HepG2 (cell line): ENCODE measurements at regions not wholly inside any gene's neighbourhood (a gene's known extent, or its start where the extent isn't known, plus 50 kb on each side); places are given as distances from the start of the nearest gene placed in this dataset.

Source experiments
- ATF1 ChIP-seq: IDR thresholded peaks from 2 replicates; pipeline ENCODE4 v1.6.1; 2016; ENCODE audit warnings: mild to moderate bottlenecking, control low read depth
- DR1 ChIP-seq: sonication (generic); formaldehyde crosslinking; IDR thresholded peaks from 2 replicates; pipeline ENCODE4 v1.8.0; 2021; ENCODE audit warnings: mild to moderate bottlenecking, missing genetic modification reagents, inconsistent platforms
- EHMT2 ChIP-seq: fragments of 200-600 bp; sonication (generic); IDR thresholded peaks from 2 replicates; pipeline ENCODE4 v1.7.0; 2017; ENCODE audit warnings: antibody characterized with exemption, low read depth, low read length, borderline replicate concordance
- ESRRA ChIP-seq: sonication (generic); formaldehyde crosslinking; IDR thresholded peaks from 2 replicates; pipeline ENCODE4 v1.5.1; 2020; ENCODE audit warnings: mild to moderate bottlenecking, low read depth, missing genetic modification reagents
- FOXM1 ChIP-seq: sonication (generic); formaldehyde crosslinking; IDR thresholded peaks from 2 replicates; pipeline ENCODE4 v1.5.0; 2020; ENCODE audit warnings: missing genetic modification reagents
- MAZ ChIP-seq, 2 experiments: sonication (generic) in 1 of 2; formaldehyde crosslinking in 1 of 2; IDR thresholded peaks; 2 replicates each; pipeline versions ENCODE4 v1.5.0 to v1.6.1; 2012 to 2020; ENCODE audit warnings: low read depth in 2 of 2, mild to moderate bottlenecking in 2 of 2, borderline replicate concordance in 1 of 2, improper control_type of control experiment in 1 of 2, low read length in 1 of 2, missing genetic modification reagents in 1 of 2, moderate library complexity in 1 of 2
- RFX1 ChIP-seq: fragments of 450-650 bp; IDR thresholded peaks from 2 replicates; pipeline ENCODE4 v1.6.1; 2017
- SETDB1 ChIP-seq: sonication (generic); formaldehyde crosslinking; IDR thresholded peaks from 2 replicates; pipeline ENCODE4 v1.5.1; 2020; ENCODE audit warnings: missing genetic modification reagents, mild to moderate bottlenecking, borderline replicate concordance
- TARDBP ChIP-seq: sonication (generic); formaldehyde crosslinking; IDR thresholded peaks from 2 replicates; pipeline ENCODE4 v1.8.0; 2022; ENCODE audit warnings: mild to moderate bottlenecking, missing genetic modification reagents
- ZBTB1 ChIP-seq: sonication (generic); formaldehyde crosslinking; IDR thresholded peaks from 2 replicates; pipeline ENCODE4 v1.4.0; 2020; ENCODE audit warnings: missing genetic modification reagents, borderline replicate concordance
- TF ChIP-seq, protein P1 (sequence below): sonication (generic); formaldehyde crosslinking; IDR thresholded peaks from 2 replicates; pipeline ENCODE4 v1.4.0; 2020; ENCODE audit warnings: mild to moderate bottlenecking, low read depth, missing genetic modification reagents
- TF ChIP-seq, protein P2 (sequence below), 2 experiments: sonication (generic) in 1 of 2; formaldehyde crosslinking in 1 of 2; IDR thresholded peaks; 2 replicates each; pipeline versions ENCODE4 v1.5.1 to v1.6.1; 2011 to 2020; ENCODE audit warnings: borderline replicate concordance in 1 of 2, low read depth in 1 of 2, low read length in 1 of 2, mild to moderate bottlenecking in 1 of 2, missing genetic modification reagents in 1 of 2, moderate library complexity in 1 of 2
- TF ChIP-seq, protein P3 (sequence below): sonication (generic); formaldehyde crosslinking; IDR thresholded peaks from 2 replicates; pipeline ENCODE4 v1.4.0; 2020; ENCODE audit warnings: missing genetic modification reagents

- TF ChIP-seq, protein P1, sequence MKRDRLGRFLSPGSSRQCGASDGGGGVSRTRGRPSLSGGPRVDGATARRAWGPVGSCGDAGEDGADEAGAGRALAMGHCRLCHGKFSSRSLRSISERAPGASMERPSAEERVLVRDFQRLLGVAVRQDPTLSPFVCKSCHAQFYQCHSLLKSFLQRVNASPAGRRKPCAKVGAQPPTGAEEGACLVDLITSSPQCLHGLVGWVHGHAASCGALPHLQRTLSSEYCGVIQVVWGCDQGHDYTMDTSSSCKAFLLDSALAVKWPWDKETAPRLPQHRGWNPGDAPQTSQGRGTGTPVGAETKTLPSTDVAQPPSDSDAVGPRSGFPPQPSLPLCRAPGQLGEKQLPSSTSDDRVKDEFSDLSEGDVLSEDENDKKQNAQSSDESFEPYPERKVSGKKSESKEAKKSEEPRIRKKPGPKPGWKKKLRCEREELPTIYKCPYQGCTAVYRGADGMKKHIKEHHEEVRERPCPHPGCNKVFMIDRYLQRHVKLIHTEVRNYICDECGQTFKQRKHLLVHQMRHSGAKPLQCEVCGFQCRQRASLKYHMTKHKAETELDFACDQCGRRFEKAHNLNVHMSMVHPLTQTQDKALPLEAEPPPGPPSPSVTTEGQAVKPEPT (CRISPR knock-in tag): no peak
- TF ChIP-seq ZBTB1 (CRISPR knock-in tag): no peak
- no peak for TF ChIP-seq TARDBP (CRISPR knock-in tag)
- no peak for TF ChIP-seq MAZ (IDR thresholded peaks at IDR 0.05; ENCODE audit: borderline replicate concordance, low read depth, low read length)
- no peak for TF ChIP-seq MAZ (CRISPR knock-in tag; IDR thresholded peaks at IDR 0.05; ENCODE audit: low read depth)
- no peak for TF ChIP-seq EHMT2
- TF ChIP-seq, protein P2, sequence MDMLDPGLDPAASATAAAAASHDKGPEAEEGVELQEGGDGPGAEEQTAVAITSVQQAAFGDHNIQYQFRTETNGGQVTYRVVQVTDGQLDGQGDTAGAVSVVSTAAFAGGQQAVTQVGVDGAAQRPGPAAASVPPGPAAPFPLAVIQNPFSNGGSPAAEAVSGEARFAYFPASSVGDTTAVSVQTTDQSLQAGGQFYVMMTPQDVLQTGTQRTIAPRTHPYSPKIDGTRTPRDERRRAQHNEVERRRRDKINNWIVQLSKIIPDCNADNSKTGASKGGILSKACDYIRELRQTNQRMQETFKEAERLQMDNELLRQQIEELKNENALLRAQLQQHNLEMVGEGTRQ (IDR thresholded peaks at IDR 0.05; ENCODE audit: low read depth, low read length): no peak
- TF ChIP-seq, protein P2 (CRISPR knock-in tag; IDR thresholded peaks at IDR 0.05; ENCODE audit: borderline replicate concordance): no peak
- no peak for TF ChIP-seq ESRRA (CRISPR knock-in tag)
- no peak for TF ChIP-seq RFX1
- no peak for TF ChIP-seq SETDB1 (CRISPR knock-in tag)
- TF ChIP-seq, protein P3, sequence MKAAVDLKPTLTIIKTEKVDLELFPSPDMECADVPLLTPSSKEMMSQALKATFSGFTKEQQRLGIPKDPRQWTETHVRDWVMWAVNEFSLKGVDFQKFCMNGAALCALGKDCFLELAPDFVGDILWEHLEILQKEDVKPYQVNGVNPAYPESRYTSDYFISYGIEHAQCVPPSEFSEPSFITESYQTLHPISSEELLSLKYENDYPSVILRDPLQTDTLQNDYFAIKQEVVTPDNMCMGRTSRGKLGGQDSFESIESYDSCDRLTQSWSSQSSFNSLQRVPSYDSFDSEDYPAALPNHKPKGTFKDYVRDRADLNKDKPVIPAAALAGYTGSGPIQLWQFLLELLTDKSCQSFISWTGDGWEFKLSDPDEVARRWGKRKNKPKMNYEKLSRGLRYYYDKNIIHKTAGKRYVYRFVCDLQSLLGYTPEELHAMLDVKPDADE (CRISPR knock-in tag): no peak
- no peak for TF ChIP-seq DR1
- TF ChIP-seq FOXM1 (CRISPR knock-in tag): no peak
- TF ChIP-seq ATF1 (CRISPR knock-in tag): no peak
Observed at GRCh38 chr10:60525716-60526585, 136.3 kb upstream of the ANK3 start.
